ENCODE measurements at regions not wholly inside any gene's neighbourhood (a gene's known extent, or its start where the extent isn't known, plus 50 kb on each side); places are given as distances from the start of the nearest gene placed in this dataset.

DNA sequence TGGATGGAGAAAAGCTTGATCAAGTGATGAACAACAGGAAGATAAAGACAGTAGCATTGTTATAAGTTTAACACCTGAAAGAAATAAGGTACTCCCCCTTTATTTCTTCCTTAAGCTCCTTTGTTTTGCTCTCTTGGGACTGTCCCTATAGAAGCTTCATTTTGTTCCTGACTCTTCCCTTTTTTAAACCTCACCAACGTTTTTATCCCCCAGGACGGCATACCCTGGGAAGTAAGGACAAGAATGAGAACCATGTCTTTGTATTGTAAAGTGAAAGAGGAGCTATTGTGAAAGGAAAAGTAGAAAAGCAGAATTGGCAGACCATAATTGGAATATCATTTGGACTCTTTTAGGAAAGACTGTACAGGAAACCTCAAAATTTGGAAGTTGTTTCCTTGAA is 1368.6 kb upstream of the C9orf72 start:
- no peak for DNase-seq (ENCODE audit: low read depth)
- H3K4me3 ChIP-seq (ENCODE audit: low read depth, low read length): no peak overlapping the region
- TF ChIP-seq, protein P1, sequence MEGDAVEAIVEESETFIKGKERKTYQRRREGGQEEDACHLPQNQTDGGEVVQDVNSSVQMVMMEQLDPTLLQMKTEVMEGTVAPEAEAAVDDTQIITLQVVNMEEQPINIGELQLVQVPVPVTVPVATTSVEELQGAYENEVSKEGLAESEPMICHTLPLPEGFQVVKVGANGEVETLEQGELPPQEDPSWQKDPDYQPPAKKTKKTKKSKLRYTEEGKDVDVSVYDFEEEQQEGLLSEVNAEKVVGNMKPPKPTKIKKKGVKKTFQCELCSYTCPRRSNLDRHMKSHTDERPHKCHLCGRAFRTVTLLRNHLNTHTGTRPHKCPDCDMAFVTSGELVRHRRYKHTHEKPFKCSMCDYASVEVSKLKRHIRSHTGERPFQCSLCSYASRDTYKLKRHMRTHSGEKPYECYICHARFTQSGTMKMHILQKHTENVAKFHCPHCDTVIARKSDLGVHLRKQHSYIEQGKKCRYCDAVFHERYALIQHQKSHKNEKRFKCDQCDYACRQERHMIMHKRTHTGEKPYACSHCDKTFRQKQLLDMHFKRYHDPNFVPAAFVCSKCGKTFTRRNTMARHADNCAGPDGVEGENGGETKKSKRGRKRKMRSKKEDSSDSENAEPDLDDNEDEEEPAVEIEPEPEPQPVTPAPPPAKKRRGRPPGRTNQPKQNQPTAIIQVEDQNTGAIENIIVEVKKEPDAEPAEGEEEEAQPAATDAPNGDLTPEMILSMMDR (IDR thresholded peaks at IDR 0.05; ENCODE audit: insufficient read depth, low read length): no peak

DNA sequence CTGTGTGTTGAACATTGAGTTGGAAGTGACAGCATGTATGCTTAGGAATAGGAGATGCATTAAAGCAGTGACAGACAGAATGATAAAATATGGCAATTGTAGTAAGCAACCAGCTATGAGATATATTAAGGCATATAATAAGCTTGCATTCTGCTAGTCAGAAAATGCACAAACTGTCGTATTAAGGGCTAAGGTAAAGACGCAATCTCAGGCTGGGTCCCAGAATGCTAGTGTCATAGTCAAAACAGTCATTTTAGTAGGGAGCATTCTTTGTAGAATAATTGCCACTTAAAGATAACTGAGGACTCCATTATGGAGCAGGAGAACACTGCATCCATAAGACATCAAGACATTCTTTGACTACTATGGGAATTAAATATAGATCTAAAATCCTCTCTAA is 1369.7 kb upstream of the C9orf72 start:
- H3K4me3 ChIP-seq (ENCODE audit: low read depth, low read length): no peak overlapping the region
- DNase-seq (ENCODE audit: low read depth): no peak
- TF ChIP-seq, protein P1 (IDR thresholded peaks at IDR 0.05; ENCODE audit: insufficient read depth, low read length): no peak

DNA sequence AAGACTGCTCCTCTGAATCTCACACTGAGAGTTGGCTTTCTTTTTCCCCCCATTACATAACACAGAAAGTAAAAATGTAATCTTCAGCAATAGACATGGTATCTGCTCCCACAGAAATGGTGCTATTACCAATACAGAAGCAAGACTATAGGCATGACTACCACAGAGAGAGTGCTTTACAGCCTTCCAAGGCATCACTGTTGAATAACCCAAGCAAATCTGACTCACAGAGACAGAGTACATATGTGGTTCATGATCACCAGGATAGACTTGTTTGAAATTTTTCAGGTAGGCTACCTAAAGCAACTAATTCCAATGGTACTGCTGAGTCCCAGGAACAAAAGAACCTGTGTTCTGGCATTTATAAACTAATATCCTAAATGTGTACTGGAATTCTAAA is 1373.4 kb upstream of the C9orf72 start:
- no peak for DNase-seq (ENCODE audit: low read depth)
- TF ChIP-seq, protein P1 (IDR thresholded peaks at IDR 0.05; ENCODE audit: insufficient read depth, low read length): no peak
- no peak overlapping the region for H3K4me3 ChIP-seq (ENCODE audit: low read depth, low read length)

DNA sequence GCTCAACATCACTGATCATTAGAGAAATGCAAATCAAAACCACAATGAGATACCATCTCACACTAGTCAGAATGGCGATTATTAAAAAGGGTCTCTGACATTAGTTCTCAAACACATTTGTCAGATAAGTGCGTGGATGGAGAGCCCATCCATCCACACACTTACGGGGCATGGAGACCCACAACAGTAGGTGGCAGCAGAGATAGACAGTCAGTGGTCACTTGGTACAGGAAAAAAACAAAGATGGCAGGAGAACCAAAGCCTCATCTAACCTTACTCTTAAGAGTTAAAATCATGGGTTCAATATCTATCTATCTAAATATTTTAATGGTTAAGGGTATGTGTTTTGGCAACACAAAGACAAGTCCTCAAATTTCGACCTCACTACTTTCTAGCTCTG is 1378.7 kb upstream of the C9orf72 start:
- DNase-seq (ENCODE audit: low read depth): peak; percentile 9
- TF ChIP-seq, protein P1 (IDR thresholded peaks at IDR 0.05; ENCODE audit: insufficient read depth, low read length): peak; percentile 32
- H3K4me3 ChIP-seq (ENCODE audit: low read depth, low read length): no peak overlapping the region

DNA sequence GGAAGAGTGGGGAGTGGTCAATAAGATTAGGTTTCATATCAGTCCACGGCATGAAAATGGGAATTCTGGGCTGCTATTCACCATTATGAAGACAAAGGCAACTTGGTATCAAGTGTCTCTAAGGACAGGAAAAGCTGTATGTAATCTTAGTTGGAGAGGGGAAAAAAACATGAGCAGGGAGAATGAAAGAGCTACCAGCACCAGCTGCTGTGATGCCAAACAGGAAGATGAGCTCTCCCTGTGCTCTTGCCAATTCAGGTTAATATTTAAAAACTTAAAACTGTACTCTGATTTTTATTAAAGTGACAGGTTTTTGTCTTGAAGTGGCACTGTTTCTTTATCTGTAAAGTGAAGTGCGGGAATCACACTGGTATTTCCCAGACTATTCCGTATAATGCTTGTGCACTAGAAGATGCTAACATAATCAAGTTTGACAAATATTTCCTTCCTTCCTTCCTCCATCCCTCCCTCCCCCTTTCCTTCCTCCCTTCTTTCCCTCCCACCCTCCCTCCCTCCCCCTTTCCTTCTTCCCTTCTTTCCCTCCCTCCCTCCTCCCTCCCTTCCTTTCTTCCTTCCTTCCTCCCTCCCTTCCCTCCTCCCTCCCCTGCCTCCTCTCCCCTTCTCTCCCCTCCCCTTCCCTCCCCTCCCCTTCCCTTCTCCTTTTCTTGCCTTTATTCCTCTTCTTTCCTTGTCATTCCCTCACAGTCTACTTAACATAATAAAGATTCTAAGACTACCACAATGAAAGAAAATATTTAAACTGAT is 1383.0 kb upstream of the C9orf72 start:
- H3K4me3 ChIP-seq (ENCODE audit: low read depth, low read length): no peak overlapping the region

DNA sequence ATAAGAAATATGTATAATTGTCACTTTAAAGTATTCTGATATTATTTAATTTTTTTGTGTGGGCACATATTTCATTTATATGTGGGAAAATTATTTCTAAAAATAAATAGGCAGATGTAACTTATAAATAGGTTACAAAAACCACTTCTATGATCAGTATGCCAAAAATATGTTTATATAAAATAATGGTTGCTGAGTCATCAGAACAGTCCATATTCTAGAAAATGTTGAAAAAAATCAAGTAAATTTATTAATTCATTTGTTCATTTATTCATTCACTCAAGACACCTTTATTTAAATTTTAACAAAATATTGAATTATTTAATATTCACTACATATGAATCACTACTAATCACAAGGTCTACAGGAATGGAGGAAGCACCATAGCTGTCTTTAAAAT is 1387.3 kb upstream of the C9orf72 start:
- TF ChIP-seq, protein P1 (IDR thresholded peaks at IDR 0.05; ENCODE audit: insufficient read depth, low read length): no peak
- no peak overlapping the region for H3K4me3 ChIP-seq (ENCODE audit: low read depth, low read length)
- DNase-seq (ENCODE audit: low read depth): no peak

More for the DNA sequence above, 1383.0 kb upstream of the C9orf72 start:
- DNase-seq (ENCODE audit: low read depth): no peak
- TF ChIP-seq, protein P1 (IDR thresholded peaks at IDR 0.05; ENCODE audit: insufficient read depth, low read length): no peak

DNA sequence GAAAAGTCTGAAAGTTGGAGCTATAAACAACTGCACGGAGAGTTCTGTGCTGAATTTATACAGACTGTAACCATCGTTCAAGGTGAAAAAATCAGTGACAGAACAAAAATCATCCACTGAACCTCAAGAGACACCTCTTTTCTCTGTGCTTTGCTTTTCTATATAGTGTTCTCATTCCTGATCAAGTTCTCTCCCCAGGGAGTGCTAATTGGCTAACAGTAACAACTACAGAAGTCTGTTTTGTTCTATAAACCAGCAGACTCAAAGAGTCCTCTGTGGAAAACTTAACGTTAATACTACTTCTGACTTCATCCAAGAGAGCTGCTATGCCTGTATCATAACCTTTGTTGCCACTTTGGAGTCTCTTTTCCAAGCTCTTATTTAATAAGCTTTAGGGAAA is 1388.3 kb upstream of the C9orf72 start:
- no peak overlapping the region for H3K4me3 ChIP-seq (ENCODE audit: low read depth, low read length)
- DNase-seq (ENCODE audit: low read depth): no peak
- TF ChIP-seq, protein P1 (IDR thresholded peaks at IDR 0.05; ENCODE audit: insufficient read depth, low read length): no peak
